Right hindlimb (tissue), 1 donor: ENCODE measurements at regions not wholly inside any gene's neighbourhood (a gene's known extent, or its start where the extent isn't known, plus 50 kb on each side); places are given as distances from the start of the nearest gene placed in this dataset.
"Not testable (repeated sequence)": the region's sequence is repeated elsewhere in the genome, so short reads cannot be mapped to it uniquely, and the experiment has no call there.

Source experiments
- DNase-seq: peaks from one replicate; pipeline ENCODE4 v3.0.0-alpha.2; 2018

GRCh38 chr21:38905752-38906151, 100.0 kb downstream of the ETS2 start:
- no peak for DNase-seq

- DNase-seq = no peak
Observed at GRCh38 chr21:38905328-38905727, 99.6 kb downstream of the ETS2 start.

GRCh38 chr21:38903690-38904139, 98.0 kb downstream of the ETS2 start:
- no peak for DNase-seq

GRCh38 chr21:38902608-38903445, 97.1 kb downstream of the ETS2 start:
- no peak for DNase-seq

DNA sequence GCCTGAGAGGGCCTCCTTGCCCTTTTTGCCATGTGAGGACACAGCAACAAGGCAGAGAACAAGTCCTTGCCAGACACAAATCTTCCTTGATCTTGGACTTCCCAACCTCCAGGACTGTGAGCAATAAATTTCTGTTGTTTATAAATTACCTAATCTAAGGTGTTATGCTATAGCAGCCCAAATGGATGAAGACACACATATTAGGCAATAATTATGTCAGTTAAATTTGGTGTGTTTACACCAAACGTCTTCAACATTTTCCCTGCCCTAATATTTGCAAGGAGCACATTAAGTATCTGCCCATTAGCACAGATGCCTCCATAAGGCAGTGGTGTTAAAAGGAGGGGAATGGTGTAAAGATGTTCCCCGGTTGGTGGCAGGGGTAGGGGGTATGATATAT, 94.8 kb downstream of the ETS2 start:
- no peak for DNase-seq

DNA sequence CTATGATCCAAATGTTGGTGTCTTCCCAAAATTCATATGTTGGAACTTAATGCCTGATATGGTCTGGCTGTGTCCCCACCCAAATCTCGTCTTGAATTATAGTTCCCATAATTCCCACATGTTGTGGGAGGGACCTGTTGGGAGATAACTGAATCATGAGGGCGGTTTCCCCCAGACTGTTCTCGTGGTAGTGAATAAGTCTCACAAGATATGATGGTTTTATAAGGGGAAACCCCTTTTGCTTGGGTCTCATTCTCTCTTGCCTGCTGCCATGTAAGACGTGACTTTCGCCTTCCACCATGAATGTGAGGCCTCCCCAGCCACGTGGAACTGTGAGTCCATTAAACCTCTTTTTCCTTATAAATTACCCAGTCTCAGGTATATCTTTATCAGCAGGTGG, 94.3 kb downstream of the ETS2 start:
- DNase-seq = not testable (repeated sequence)

DNA sequence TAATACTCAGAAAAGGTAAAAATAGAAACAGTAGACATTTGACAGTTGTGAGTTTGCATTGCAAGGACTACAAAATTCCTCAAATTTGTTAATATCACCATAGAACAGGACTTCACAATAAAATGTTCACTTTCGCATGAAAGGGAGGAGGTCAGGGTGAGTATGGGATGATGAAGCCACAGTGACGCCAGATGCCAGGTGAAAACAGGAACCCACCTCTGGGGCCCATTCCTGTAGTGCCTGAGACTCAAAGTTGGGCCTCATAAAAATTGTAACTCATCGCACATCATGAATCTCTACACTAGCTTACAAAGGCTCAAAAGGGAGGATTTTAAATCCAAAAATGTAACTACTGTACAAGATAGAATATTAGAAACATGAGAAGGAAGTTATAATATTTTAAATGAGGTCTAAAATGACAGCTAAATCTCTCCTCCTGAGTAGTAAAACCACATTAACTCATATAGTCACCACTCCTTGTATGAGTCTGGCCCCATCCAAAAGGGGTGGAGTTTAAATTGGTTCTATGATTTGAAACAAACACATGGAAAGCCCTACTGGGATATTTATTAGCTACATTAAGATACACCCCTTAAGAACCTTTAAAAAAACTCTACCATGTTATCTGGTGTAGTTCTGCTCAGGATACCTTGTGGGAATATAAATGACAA, 93.7 kb downstream of the ETS2 start:
- no peak for DNase-seq

GRCh38 chr21:38898422-38899096, 92.8 kb downstream of the ETS2 start:
- DNase-seq = no peak

DNA sequence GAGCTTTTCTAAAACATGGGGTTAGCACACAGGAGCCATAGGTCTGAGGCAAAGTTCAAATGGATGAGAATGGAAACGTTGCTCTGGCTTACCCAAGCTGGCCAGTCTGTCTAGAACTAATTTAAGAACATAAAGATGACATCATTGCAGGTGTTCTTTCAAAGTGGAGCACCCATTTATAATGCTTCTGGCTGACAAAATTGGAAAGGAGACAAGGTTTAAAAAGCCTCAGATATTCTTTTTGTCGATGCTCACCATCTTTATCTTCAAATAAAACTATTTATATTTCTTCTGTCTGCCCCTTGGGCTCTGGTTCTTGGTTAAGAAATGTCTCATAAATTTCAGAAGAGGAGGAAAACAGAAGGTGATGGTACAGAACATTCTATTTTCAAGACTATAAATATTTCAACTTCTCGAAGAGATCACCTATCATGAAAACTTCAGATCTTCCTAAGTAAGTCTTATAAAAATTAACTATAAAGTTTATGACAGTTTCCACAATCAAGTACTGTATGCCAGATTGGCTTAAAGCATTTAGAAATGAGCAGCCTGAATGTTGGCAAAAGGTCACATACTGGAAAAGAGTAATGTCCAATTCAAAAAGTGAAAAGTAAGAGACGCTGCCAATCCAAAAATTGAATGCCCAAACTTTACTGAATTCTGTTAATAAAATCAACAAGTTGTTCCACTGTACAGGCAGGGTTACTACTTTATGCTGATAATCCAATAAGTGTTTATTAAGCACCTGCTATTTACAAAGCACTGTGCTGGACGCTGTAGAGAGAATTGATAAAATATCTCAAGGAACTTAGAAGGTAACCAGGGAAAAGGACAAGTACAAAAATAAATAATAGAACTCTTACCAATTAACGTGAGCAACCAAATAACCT, 92.0 kb downstream of the ETS2 start:
- no peak for DNase-seq

DNA sequence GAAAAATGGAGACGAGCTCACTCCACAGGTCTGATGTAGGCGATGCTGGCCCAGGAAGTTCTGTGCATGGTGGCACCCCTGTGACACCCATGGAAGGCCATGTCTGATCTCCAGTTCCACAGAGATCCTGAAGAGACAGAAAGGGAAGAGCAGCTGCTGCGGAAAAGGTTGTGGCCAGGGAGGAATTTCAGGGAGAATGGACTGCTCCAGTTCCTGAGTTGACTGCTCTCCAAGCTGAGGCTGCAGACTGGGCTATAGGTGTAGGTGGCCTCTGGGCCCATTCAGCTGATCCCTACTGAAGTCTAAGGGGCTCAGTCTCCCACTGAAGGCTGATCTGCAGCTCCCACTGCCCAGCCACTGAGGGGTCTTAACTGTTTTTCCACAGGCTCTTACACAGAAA, 89.2 kb downstream of the ETS2 start:
- no peak for DNase-seq

DNA sequence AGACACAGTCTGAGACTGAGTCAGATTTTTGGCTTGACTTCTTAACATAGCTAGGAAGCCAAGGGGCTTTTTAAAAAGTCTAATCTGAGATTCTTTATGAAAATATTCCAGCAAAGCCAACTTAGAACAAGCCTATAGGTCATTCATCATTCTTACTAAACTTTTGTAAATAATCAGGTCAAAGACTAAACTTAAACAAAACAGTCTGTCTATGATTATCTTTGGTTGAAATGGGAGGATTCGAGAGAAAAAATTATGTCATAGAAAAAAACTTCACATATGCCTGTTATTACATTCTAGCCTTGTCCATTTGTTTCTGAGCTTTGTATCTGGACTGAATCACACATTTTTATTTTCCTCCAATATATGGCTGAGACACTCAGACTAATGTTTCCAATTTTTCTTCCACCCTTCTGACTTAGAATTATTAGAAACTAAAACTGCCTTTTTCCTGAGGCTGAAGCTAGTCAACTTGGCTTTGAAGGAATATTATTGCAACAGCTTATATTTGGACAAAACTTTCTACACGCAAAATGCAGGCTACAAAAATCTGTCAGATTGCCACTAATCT, 83.3 kb downstream of the ETS2 start:
- no peak for DNase-seq

GRCh38 chr21:38887749-38888148, 82.0 kb downstream of the ETS2 start:
- no peak for DNase-seq

- DNase-seq = no peak
Observed at GRCh38 chr21:38887062-38887686, 81.4 kb downstream of the ETS2 start.

- DNase-seq = no peak
Observed at GRCh38 chr21:38885909-38886308, 80.2 kb downstream of the ETS2 start.

GRCh38 chr21:38884440-38884839, 78.7 kb downstream of the ETS2 start:
- DNase-seq = no peak

DNA sequence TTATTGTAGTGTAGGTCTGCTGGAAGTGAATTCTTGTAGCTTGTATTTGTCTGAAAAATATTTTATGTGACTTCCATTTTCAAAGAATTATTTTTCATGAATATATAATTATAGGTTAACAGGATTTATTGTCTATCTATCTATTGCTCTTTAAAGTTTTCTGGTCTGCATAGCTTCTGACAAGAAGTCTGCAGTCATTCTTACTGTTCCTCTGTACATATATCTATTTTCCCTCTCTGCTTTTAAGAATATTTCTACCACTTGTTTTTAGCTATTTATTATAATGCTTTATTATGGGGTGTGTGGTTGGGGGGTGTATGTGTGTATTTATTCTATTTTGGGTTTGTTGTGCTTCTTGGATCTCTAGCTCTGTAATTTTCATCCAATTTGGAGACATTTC, 77.4 kb downstream of the ETS2 start:
- DNase-seq = no peak

- no peak for DNase-seq
Observed at GRCh38 chr21:38881131-38881530, 75.4 kb downstream of the ETS2 start.

- no peak for DNase-seq
Observed at GRCh38 chr21:38880577-38880966, 74.8 kb downstream of the ETS2 start.

DNA sequence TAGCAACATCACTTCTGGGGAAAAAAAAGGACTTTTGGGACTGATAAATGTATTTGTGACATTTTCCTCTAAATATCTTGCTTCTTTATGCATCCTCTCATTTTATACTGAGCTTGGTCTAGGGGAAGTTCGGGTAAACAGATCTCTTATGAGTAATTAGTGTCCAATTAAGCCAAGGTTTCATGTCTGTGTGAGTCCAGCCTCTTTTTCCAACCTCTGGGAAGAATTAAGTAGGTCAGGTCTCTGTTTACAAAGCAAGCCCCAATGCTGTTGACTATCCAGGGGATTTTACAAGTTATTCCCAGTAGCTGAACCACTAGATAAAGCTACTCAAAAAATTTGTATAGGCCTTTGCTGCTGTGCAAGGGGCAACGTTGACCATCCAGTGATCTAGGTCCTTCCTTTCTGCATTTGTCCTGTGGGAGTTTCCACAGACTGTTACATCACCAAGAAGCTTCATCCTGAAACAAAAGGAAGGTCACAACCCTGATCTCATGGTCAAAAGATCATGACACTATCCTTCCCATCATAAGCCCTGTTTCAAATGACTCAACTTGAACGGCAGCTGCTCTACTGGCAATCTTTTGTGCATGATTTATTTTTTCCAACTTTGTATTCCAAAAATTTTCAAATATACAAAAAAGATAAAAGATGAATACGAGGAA, 74.3 kb downstream of the ETS2 start:
- no peak for DNase-seq

DNA sequence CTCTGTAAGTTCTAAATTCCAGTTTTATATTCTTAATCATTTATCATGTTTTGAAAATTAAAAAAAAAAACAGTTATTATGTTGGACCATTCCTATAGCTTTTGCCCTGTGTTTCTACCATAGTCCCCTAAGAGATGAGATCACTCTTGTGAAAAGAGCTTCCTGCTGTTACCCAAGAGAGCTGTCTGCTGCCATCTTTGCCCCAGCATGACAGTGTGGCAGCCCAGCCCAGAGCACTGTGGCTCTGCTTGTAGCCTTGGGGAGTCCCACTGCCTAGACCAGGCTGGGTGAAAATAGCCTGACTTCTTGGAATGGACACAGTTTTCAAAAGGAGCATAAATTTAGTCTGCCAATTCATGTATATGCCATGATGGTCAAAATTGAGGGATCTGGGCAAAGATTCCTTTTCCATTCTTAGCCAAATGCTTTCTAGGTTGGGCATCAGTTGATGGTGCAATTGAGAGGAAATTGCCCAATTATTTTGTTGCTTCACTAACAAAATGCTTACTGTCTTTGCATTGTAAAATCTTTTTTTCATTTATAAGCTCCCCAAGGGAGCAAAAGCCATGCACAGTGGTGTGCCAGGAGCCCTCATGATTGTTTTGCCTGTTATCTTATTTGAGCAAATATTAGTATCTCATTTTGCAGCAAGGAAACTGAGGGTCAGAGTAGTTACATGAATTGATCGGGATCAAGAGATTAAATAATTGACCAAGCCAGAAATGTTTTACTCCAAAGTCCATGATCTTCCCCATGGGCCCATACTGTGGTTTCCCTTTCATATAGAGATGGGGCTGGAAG, 72.8 kb downstream of the ETS2 start:
- DNase-seq = no peak
